Aorta (tissue), 5 donors: ENCODE measurements at regions not wholly inside any gene's neighbourhood (a gene's known extent, or its start where the extent isn't known, plus 50 kb on each side); places are given as distances from the start of the nearest gene placed in this dataset.

ENCODE experiments used
- ATAC-seq: fragments of 200-7000 bp; cut with Tn5 transposase; one replicate; pipeline ENCODE4 v1.9.1; 2022; ENCODE audit warnings: moderate library complexity; ENCODE audit not compliant: low FRiP score
- DNase-seq, 2 donors: peaks; one replicate each; pipeline ENCODE4 v3.0.0-alpha.2; 2020
- H3K27ac ChIP-seq, 2 donors: one replicate each; pipeline ENCODE4 v1.5.1; 2013; ENCODE audit warnings: low read length in 2 of 2, mild to moderate bottlenecking in 2 of 2, moderate library complexity in 2 of 2, control low read depth in 1 of 2, inconsistent platforms in 1 of 2, low read depth in 1 of 2
- H3K27me3 ChIP-seq, 2 donors: one replicate each; pipeline ENCODE4 v1.6.1; 2013; ENCODE audit warnings: control low read depth in 1 of 2, low read length in 1 of 2, mild to moderate bottlenecking in 1 of 2, moderate library complexity in 1 of 2; ENCODE audit not compliant: insufficient read depth in 2 of 2, control insufficient read depth in 1 of 2
- H3K36me3 ChIP-seq, 2 donors: one replicate each; pipeline ENCODE4 v1.6.1; 2013; ENCODE audit warnings: control low read depth in 1 of 2, low read length in 1 of 2, mild to moderate bottlenecking in 1 of 2; ENCODE audit not compliant: insufficient read depth in 2 of 2, control insufficient read depth in 1 of 2
- H3K4me1 ChIP-seq, 2 donors: one replicate each; pipeline ENCODE4 v1.6.1; 2013; ENCODE audit warnings: low read length in 2 of 2, control low read depth in 1 of 2, mild to moderate bottlenecking in 1 of 2, moderate library complexity in 1 of 2; ENCODE audit not compliant: insufficient read depth in 2 of 2, control insufficient read depth in 1 of 2
- H3K4me3 ChIP-seq, 2 donors: one replicate each; pipeline ENCODE4 v1.5.1; 2013; ENCODE audit warnings: low read length in 2 of 2, control low read depth in 1 of 2, mild to moderate bottlenecking in 1 of 2
- H3K9me3 ChIP-seq: one replicate; pipeline ENCODE4 v1.6.1; 2013; ENCODE audit warnings: mild to moderate bottlenecking, low read length; ENCODE audit not compliant: control insufficient read depth
- WGBS, 2 donors: extraction: QIAGEN DNeasy Blood & Tissue Kit; methylation state at CpG; one replicate each; pipeline ENCODE4 v1.1.7; 2013; 5-methylcytosine and 5-hydroxymethylcytosine counted together
- intact Hi-C, 2 donors: fragments of 100-400 bp; cut with DNase I; formaldehyde crosslinking; loops; one replicate each; pipeline versions ENCODE4 v1.14.2 to v1.15.0; 2022
- donor health status: healthy with polysubstance abuse.
- donor health status: Bipolar disorder and iron deficiency.
- donor health status: DM: no; HTN: no; CAD: no.
- donor health status: DM: no; HTN: no; CAD: no.
- donor health status: DM: yes; HTN: yes; CAD: no.

DNA sequence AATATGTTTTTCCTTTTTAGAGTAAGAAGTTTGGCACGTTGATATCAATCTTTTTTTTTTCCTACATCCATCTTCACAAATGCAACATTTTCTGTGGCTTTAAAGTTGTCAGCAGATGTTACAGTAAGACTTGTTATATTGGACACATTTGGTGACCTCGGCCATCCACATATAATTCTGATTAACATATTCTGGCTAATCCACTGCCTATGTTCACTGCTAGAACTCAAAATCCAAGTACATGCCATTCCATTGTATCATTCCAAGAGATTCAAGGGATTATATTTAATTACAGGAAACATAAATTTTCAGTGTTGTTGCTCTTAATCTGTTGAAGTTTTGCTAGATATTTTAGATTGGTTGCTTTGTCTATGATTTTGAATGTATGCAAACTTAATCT is 367.6 kb downstream of the TENT5A start:
- ATAC-seq = no peak
- intact Hi-C loops = no loop called here
- no peaks in the 10 kb centered on the region for H3K36me3 ChIP-seq
- H3K27ac ChIP-seq = no peak overlapping the region
- peaks cover 0 to 3% of the 10 kb centered on the region in 2 donors for H3K4me1 ChIP-seq
- WGBS, 2 donors = 81 to 83% methylated on average over 2 of the region's 2 CpGs
- H3K4me3 ChIP-seq = no peak overlapping the region
- H3K27me3 ChIP-seq = no peaks in the 10 kb centered on the region
- no peaks in the 10 kb centered on the region for H3K9me3 ChIP-seq
- DNase-seq = no peak

DNA sequence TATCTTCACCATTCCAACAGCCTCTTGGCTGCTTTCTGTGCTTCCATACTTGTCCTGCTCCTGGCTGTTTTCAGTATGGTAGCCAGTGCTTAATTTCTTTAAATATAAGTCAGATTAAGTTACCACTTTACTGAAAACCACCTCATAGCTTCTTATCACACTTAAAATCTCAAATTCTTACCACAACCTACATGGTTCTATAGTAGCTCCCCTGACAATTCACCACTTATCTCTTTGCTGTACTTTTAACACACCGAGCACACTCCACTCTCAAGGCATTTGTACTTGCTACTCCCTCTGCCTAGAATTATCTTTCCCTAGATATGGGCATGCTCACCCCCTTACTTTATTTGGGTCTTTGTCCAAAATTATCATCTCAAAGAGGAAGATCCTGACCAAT is 369.0 kb downstream of the TENT5A start:
- no peaks in the 10 kb centered on the region for H3K9me3 ChIP-seq
- no peak overlapping the region for H3K4me3 ChIP-seq
- 95 to 100% methylated on average over 1 of the region's 1 CpG for WGBS, 2 donors
- DNase-seq = no peak
- no peaks in the 10 kb centered on the region for H3K27me3 ChIP-seq
- intact Hi-C loops = no loop called here
- no peak for ATAC-seq
- H3K27ac ChIP-seq = no peak overlapping the region
- H3K36me3 ChIP-seq = no peaks in the 10 kb centered on the region
- peaks cover 0 to 3% of the 10 kb centered on the region in 2 donors for H3K4me1 ChIP-seq

DNA sequence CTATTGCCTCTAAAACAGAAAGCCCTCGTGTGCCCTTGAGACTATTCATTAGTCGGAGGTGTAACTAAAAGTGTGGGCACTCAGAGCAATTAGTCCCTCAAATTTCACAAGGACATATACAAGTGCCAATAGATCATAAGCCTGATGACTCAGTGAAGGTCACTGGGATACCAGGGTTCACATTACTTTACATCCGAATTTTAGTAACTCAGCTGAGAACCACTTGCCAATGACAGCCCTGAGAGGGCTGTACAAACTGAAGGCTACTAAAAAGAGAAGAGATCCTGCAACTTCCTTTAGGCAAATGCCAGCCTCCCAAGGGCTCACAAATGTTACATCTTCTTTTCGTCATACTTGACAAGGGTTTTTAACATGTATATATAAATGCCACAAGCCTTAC is 369.6 kb downstream of the TENT5A start:
- DNase-seq (no peak), ATAC-seq (no peak)
- Histone ChIP-seq H3K4me1 (peaks cover 0 to 3% of the 10 kb centered on the region in 2 donors), H3K36me3 (no peaks in the 10 kb centered on the region), H3K27me3 (no peaks in the 10 kb centered on the region), H3K4me3 (no peak overlapping the region), H3K27ac (no peak overlapping the region), H3K9me3 (no peaks in the 10 kb centered on the region)
- intact Hi-C loops = no loop called here
- WGBS, 2 donors = 90% methylated on average over 4 of the region's 4 CpGs

DNA sequence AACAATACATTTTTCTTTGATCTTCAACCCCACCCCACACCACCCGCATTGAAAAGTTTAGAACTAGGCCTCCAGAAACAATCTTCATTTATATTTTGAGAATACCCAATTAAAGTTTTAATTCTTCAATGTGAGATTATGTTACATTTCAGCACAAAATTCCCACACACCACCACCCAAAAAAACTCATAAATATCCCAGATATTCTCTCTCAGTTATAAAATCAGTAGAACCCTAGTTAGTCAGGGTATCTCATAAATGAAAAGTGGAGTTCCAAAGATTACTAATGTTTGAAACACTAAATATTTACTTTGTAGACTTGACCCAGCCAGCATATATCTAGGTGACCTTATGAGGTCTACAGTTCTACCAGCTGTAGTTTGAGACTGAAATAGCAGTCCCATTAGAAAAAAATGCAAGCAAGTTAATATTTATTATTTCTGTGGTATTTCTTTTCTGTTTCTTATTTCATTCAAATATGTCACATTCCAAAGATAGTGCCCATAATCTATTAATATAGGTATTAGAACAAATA is 371.0 kb downstream of the TENT5A start:
- H3K27me3 ChIP-seq = no peaks in the 10 kb centered on the region
- WGBS, 2 donors = 97% methylated on average over 1 of the region's 1 CpG
- intact Hi-C loops = no loop called here
- ATAC-seq (no peak), DNase-seq (no peak)
- no peaks in the 10 kb centered on the region for H3K9me3 ChIP-seq
- peaks cover 0 to 3% of the 10 kb centered on the region in 2 donors for H3K4me1 ChIP-seq
- H3K4me3 ChIP-seq = no peak overlapping the region
- H3K36me3 ChIP-seq = no peaks in the 10 kb centered on the region
- no peak overlapping the region for H3K27ac ChIP-seq

DNA sequence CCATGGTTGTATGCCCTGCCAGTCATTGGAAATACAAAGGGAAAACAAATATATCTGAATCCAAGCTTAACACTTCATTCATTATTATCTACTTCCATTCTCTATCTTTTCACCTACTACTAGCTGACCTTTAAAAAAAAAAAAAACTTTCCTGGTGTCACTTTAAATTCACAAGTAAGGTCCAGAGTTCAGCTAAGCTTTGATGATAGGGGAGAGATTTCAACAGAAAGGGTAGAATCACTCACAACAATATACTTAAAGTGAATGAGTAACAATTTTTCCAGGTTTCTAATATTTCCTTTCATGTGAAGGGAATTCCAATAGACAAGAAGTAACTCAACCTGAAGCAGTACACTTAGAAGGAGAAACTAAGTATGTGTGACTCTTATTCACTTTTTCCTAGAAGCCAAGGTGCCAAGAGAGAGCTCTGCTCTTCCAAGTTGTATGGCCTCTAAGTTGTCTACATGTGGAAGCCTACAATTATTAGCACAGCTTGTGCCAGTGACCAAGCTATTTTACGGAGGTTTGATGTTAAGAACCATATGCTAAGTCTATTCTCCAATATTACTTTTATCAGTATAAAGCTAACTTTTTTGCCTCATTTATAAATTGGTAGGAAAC is 371.7 kb downstream of the TENT5A start:
- Histone ChIP-seq H3K4me1 (peaks cover 0 to 3% of the 10 kb centered on the region in 2 donors), H3K27me3 (no peaks in the 10 kb centered on the region), H3K27ac (no peak overlapping the region), H3K4me3 (no peak overlapping the region), H3K9me3 (no peaks in the 10 kb centered on the region), H3K36me3 (no peaks in the 10 kb centered on the region)
- DNase-seq (no peak), ATAC-seq (no peak)
- 95% methylated on average over 1 of the region's 1 CpG for WGBS, 2 donors
- intact Hi-C loops = no loop called here

DNA sequence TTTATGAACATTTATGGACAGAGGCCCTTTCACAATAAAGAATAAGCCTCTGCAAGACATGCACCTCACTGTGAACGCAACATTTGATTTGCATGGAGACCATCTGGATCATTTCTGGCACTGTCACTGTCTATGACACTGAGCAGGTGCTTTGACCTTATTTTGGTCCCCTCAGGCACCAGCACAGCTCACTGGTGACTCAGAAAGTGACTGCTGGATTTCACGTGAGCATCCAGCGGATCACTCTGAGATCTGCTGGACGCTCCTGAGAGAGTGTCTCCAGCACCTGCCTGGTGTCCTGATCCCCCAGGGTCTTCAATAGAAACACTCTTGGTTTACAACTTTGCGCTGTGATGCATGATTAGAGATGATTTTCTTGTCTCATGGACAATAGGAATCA is 375.7 kb downstream of the TENT5A start:
- Histone ChIP-seq H3K4me3 (no peak overlapping the region), H3K27ac (no peak overlapping the region), H3K9me3 (no peaks in the 10 kb centered on the region), H3K27me3 (no peaks in the 10 kb centered on the region), H3K4me1 (no peaks in the 10 kb centered on the region), H3K36me3 (no peaks in the 10 kb centered on the region)
- 95 to 96% methylated on average over 5 of the region's 5 CpGs for WGBS, 2 donors
- intact Hi-C loops = no loop called here
- DNase-seq (no peak), ATAC-seq (no peak)

DNA sequence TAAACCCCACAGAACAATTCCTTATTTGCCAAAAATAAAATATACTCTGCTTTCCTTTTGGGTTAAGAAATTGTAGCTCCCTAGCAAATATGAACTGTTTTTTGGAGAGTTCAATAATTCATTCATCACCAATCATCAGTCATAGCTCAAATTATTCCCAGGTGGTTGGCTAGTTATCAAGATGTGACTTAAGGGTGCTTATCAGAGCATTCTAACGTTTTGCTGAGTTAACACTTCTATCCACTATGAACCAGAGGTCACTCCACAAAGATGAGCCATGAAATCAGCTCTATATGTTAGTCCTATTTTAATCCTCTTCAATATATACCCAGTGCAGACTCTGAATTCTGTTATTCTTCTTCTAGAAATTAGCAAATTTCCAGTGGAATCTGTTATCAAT is 379.1 kb downstream of the TENT5A start:
- no peaks in the 10 kb centered on the region for H3K4me1 ChIP-seq
- no peaks in the 10 kb centered on the region for H3K27me3 ChIP-seq
- no peaks in the 10 kb centered on the region for H3K36me3 ChIP-seq
- no peak for DNase-seq
- H3K9me3 ChIP-seq = no peaks in the 10 kb centered on the region
- ATAC-seq = no peak
- no peak overlapping the region for H3K4me3 ChIP-seq
- 25 to 29% methylated on average over 1 of the region's 1 CpG for WGBS, 2 donors
- H3K27ac ChIP-seq = no peak overlapping the region
- intact Hi-C loops = no loop called here

DNA sequence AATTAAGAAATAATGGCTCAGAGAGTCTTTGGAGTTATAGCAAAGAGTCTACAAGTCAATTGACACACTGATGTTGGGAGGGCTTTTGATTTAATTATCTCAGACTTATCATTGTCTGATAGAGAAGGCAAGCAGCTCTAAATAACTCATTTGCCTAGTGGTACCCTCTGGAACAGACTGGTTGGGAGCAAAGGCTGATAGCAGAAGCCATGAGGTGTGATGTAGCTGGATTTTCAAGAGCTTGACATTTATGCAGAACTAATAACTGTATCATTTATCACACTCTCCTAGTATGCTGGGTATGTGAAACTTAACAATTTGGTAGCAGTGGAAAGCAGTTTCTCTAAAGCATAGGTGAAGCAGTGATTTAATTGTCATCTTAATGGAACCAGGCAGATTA is 380.6 kb downstream of the TENT5A start:
- intact Hi-C loops = no loop called here
- no peak for DNase-seq
- Histone ChIP-seq H3K4me3 (no peak overlapping the region), H3K27ac (no peak overlapping the region), H3K27me3 (no peaks in the 10 kb centered on the region), H3K4me1 (no peaks in the 10 kb centered on the region), H3K36me3 (no peaks in the 10 kb centered on the region), H3K9me3 (no peaks in the 10 kb centered on the region)
- ATAC-seq = no peak

DNA sequence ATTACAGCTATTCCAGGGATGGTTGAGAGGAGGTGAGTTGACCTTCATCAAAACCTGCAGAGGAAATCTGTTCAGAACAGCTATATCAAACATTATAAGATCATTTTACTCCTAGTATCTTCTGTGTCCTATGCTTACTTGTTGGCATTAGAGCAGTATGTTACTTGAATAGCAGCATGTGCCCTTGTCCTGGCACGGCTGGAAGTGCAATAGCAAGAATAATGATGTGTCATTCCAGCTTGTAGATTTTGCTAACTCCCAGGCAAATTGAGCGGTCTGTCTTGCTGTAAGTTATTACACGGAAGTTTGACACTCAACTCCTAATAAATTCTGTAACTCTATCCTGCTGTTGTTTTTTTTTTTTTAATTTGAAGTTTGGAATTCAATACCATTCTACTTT is 385.5 kb downstream of the TENT5A start:
- H3K9me3 ChIP-seq = no peaks in the 10 kb centered on the region
- DNase-seq (no peak), ATAC-seq (no peak)
- intact Hi-C loops = no loop called here
- H3K36me3 ChIP-seq = no peaks in the 10 kb centered on the region
- 4 to 5% methylated on average over 3 of the region's 3 CpGs for WGBS, 2 donors
- no peak overlapping the region for H3K4me3 ChIP-seq
- H3K27ac ChIP-seq = no peak overlapping the region
- no peaks in the 10 kb centered on the region for H3K27me3 ChIP-seq
- no peaks in the 10 kb centered on the region for H3K4me1 ChIP-seq
